ENCODE measurements at regions not wholly inside any gene's neighbourhood (a gene's known extent, or its start where the extent isn't known, plus 50 kb on each side); places are given as distances from the start of the nearest gene placed in this dataset.
"Not testable (repeated sequence)": the region's sequence is repeated elsewhere in the genome, so short reads cannot be mapped to it uniquely, and the experiment has no call there.

GRCh38 chr9:97130864-97131263 is 91.9 kb upstream of the CTSV start:
- TF ChIP-seq, protein P1, sequence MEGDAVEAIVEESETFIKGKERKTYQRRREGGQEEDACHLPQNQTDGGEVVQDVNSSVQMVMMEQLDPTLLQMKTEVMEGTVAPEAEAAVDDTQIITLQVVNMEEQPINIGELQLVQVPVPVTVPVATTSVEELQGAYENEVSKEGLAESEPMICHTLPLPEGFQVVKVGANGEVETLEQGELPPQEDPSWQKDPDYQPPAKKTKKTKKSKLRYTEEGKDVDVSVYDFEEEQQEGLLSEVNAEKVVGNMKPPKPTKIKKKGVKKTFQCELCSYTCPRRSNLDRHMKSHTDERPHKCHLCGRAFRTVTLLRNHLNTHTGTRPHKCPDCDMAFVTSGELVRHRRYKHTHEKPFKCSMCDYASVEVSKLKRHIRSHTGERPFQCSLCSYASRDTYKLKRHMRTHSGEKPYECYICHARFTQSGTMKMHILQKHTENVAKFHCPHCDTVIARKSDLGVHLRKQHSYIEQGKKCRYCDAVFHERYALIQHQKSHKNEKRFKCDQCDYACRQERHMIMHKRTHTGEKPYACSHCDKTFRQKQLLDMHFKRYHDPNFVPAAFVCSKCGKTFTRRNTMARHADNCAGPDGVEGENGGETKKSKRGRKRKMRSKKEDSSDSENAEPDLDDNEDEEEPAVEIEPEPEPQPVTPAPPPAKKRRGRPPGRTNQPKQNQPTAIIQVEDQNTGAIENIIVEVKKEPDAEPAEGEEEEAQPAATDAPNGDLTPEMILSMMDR (conservative IDR thresholded peaks at IDR 0.05; ENCODE audit: low read depth, low read length), result not testable (repeated sequence)
- TF ChIP-seq EZH2phosphoT487 (IDR thresholded peaks at IDR 0.05; ENCODE audit: borderline replicate concordance, low read length); EZH2 (IDR thresholded peaks at IDR 0.05; ENCODE audit: low read length, unreplicated experiment): not testable (repeated sequence)
